MM.1S (cell line): ENCODE measurements at regions not wholly inside any gene's neighbourhood (a gene's known extent, or its start where the extent isn't known, plus 50 kb on each side); places are given as distances from the start of the nearest gene placed in this dataset.

Experiments
- EZH2 ChIP-seq: fragments of 300-600 bp; sonication (generic); optimal IDR thresholded peaks from 2 replicates; pipeline ENCODE3; 2017; ENCODE audit warnings: low read depth, mild to moderate bottlenecking, antibody characterized with exemption, low read length, mixed read lengths
- EZH2phosphoT487 ChIP-seq: fragments of 300-600 bp; sonication (generic); IDR thresholded peaks from 2 replicates; pipeline ENCODE4 v1.6.1; 2018; ENCODE audit warnings: antibody characterized with exemption, low read length
- TF ChIP-seq, protein P1 (sequence below): fragments of 300-600 bp; sonication (generic); IDR thresholded peaks from 2 replicates; pipeline ENCODE4 v1.5.1; 2016; ENCODE audit warnings: antibody characterized with exemption, low read length, mixed read lengths

DNA sequence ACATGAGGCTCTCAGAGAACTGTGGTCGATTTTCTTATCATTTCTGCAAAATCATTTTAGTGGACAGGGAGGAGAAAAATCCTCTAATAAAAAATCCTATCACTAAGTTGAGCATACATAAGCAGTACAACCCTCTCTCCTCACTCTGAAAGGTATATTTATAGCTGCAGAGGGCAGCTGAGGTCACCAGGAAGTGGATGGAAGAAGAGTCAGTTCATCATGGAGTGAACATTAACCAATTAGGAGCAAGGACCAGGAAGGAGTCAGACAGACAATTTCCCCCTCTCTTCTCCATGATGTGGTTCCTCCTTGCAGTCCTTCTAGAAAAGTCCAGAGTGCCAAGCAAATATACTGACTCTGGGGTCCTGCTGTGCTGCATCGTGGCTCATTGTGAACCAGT, 253.7 kb downstream of the TOX3 start:
- TF ChIP-seq, protein P1, sequence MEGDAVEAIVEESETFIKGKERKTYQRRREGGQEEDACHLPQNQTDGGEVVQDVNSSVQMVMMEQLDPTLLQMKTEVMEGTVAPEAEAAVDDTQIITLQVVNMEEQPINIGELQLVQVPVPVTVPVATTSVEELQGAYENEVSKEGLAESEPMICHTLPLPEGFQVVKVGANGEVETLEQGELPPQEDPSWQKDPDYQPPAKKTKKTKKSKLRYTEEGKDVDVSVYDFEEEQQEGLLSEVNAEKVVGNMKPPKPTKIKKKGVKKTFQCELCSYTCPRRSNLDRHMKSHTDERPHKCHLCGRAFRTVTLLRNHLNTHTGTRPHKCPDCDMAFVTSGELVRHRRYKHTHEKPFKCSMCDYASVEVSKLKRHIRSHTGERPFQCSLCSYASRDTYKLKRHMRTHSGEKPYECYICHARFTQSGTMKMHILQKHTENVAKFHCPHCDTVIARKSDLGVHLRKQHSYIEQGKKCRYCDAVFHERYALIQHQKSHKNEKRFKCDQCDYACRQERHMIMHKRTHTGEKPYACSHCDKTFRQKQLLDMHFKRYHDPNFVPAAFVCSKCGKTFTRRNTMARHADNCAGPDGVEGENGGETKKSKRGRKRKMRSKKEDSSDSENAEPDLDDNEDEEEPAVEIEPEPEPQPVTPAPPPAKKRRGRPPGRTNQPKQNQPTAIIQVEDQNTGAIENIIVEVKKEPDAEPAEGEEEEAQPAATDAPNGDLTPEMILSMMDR = no peak
- TF ChIP-seq EZH2 = no peak
- TF ChIP-seq EZH2phosphoT487 = no peak
